ENCODE measurements at regions not wholly inside any gene's neighbourhood (a gene's known extent, or its start where the extent isn't known, plus 50 kb on each side); places are given as distances from the start of the nearest gene placed in this dataset.

DNA sequence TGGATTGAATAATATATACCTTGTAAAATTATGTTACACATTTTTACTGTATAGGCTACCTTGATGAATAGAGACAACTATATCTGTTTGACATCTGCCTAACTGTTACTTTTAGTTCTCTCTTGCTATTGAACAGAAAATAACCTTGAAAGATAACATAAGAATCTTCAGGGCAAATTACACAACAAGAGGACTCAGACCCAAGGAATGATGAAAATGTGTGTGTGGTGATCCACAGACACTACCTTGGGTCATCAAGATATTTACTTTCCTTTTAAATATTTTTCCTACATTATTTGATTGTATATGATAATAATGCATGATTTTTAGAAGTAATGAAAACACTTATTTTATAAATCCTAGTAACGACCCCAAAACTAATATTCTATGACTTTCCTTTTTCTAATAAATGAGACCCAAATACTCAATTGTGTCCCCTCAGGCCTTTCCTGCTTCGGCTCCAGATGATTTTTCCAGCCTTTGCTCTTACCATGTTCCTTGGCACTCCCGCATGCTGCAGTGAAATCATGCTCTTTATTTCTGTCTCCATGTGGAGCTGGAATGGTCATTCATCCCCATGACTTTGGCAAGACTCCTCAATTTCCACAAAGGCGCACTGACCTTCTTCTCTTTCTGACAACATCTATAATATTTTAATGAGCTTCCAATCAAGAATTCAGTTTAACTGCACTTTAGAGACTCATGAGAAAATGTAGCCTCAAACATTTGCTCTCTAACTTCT is 187.6 kb downstream of the EPM2A start:
- TF ChIP-seq EZH2 (optimal IDR thresholded peaks at IDR 0.05; ENCODE audit: low read depth, low read length) (no peak), EZH2phosphoT487 (IDR thresholded peaks at IDR 0.05; ENCODE audit: low read length) (no peak)
- TF ChIP-seq, protein P1, sequence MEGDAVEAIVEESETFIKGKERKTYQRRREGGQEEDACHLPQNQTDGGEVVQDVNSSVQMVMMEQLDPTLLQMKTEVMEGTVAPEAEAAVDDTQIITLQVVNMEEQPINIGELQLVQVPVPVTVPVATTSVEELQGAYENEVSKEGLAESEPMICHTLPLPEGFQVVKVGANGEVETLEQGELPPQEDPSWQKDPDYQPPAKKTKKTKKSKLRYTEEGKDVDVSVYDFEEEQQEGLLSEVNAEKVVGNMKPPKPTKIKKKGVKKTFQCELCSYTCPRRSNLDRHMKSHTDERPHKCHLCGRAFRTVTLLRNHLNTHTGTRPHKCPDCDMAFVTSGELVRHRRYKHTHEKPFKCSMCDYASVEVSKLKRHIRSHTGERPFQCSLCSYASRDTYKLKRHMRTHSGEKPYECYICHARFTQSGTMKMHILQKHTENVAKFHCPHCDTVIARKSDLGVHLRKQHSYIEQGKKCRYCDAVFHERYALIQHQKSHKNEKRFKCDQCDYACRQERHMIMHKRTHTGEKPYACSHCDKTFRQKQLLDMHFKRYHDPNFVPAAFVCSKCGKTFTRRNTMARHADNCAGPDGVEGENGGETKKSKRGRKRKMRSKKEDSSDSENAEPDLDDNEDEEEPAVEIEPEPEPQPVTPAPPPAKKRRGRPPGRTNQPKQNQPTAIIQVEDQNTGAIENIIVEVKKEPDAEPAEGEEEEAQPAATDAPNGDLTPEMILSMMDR (IDR thresholded peaks at IDR 0.05; ENCODE audit: low read length), result no peak
- H3F3A ChIP-seq (ENCODE audit: insufficient read depth, low read length), result no peaks in the 10 kb centered on the region
- DNase-seq, result no peak
- H3K79me2 ChIP-seq (ENCODE audit: low read length), result no peaks in the 10 kb centered on the region
- no peaks in the 10 kb centered on the region for H3K27me3 ChIP-seq (replicated peaks; ENCODE audit: insufficient read depth, low read length)
- H3K9me2 ChIP-seq (replicated peaks; ENCODE audit: insufficient read depth, low read length), result no peaks in the 10 kb centered on the region
- no peak overlapping the region for H2AFZ ChIP-seq (ENCODE audit: low read length)
- no peak overlapping the region for H3K4me3 ChIP-seq (ENCODE audit: low read length)
- H3K27ac ChIP-seq (ENCODE audit: low read length), result no peak overlapping the region
- no peaks in the 10 kb centered on the region for H3K4me1 ChIP-seq (ENCODE audit: low read length)
- H3K9ac ChIP-seq (ENCODE audit: low read length), result no peak overlapping the region
- no peaks in the 10 kb centered on the region for H4K20me1 ChIP-seq (ENCODE audit: insufficient read depth, low read length)
- H3K4me2 ChIP-seq (ENCODE audit: low read depth, low read length), result no peak overlapping the region
- no peaks in the 10 kb centered on the region for H3K9me3 ChIP-seq (replicated peaks; ENCODE audit: insufficient read depth, low read length)
- H3K36me3 ChIP-seq (replicated peaks; ENCODE audit: insufficient read depth, low read length), result no peaks in the 10 kb centered on the region

DNA sequence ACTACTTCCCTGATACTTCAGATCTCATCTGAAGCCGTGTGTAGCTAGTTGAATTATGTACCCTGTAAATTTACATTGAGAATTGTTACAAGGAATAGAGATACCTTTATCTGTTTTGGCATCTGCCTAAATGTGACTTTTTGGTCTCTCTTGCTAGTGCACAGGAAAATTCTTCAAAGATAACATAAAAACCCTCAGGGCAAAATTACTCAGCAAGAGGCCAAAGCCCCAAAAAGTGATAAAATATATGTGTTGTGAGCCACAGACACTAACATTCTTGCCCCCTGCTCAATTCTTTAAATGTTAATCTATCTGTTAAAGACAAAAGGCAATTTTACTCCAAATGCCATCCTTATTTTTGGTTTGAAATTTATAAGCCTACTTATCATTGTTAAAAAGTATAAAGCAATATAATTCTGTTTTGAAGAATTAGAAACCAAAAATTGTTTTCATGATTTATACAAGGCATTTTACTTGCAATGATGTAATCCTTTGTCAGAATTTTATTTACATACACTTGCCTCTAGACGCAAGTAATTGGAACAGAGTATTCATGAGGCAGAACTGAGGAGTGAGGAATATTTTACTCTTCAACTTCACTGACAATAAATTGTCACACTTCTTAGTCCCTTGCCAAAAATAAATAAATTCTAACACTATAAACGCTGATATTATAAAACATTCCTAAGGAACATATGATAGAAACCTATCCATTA is 186.2 kb downstream of the EPM2A start:
- Histone ChIP-seq H3K9ac (ENCODE audit: low read length) (no peak overlapping the region), H3K4me2 (ENCODE audit: low read depth, low read length) (no peak overlapping the region), H2AFZ (ENCODE audit: low read length) (no peak overlapping the region), H3F3A (ENCODE audit: insufficient read depth, low read length) (no peaks in the 10 kb centered on the region), H3K4me3 (ENCODE audit: low read length) (no peak overlapping the region), H3K4me1 (ENCODE audit: low read length) (no peaks in the 10 kb centered on the region), H3K27me3 (replicated peaks; ENCODE audit: insufficient read depth, low read length) (no peaks in the 10 kb centered on the region), H3K36me3 (replicated peaks; ENCODE audit: insufficient read depth, low read length) (no peaks in the 10 kb centered on the region), H3K79me2 (ENCODE audit: low read length) (no peaks in the 10 kb centered on the region), H3K27ac (ENCODE audit: low read length) (no peak overlapping the region), H3K9me2 (replicated peaks; ENCODE audit: insufficient read depth, low read length) (no peaks in the 10 kb centered on the region), H3K9me3 (replicated peaks; ENCODE audit: insufficient read depth, low read length) (no peaks in the 10 kb centered on the region), H4K20me1 (ENCODE audit: insufficient read depth, low read length) (no peaks in the 10 kb centered on the region)
- TF ChIP-seq EZH2 (optimal IDR thresholded peaks at IDR 0.05; ENCODE audit: low read depth, low read length) (no peak), EZH2phosphoT487 (IDR thresholded peaks at IDR 0.05; ENCODE audit: low read length) (no peak)
- TF ChIP-seq, protein P1 (IDR thresholded peaks at IDR 0.05; ENCODE audit: low read length), result no peak
- DNase-seq, result no peak

DNA sequence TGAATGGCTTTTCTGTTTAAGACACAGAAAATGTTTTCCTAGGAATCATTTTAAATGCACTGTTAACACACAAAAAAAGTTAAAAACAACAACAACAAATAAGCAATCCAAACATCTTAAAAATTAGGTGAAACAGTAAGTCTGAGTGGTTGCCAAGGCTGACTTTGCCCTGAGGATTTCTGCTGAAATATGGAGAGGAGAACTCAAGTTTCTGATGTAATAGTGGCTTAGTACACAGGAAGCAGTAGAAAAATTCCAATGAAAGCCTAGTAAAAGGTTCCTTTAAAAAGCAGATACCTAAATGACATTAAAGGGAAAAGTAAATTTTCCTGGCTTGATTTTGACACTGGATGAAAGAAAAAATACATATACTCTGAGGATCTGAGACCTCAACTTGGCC is 184.2 kb downstream of the EPM2A start:
- TF ChIP-seq EZH2 (optimal IDR thresholded peaks at IDR 0.05; ENCODE audit: low read depth, low read length), result no peak
- no peak for TF ChIP-seq EZH2phosphoT487 (IDR thresholded peaks at IDR 0.05; ENCODE audit: low read length)
- TF ChIP-seq, protein P1 (IDR thresholded peaks at IDR 0.05; ENCODE audit: low read length), result no peak
- H3K9ac ChIP-seq (ENCODE audit: low read length), result no peak overlapping the region
- no peak overlapping the region for H3K4me3 ChIP-seq (ENCODE audit: low read length)
- H3F3A ChIP-seq (ENCODE audit: insufficient read depth, low read length), result no peaks in the 10 kb centered on the region
- H3K27me3 ChIP-seq (replicated peaks; ENCODE audit: insufficient read depth, low read length), result no peaks in the 10 kb centered on the region
- H3K9me3 ChIP-seq (replicated peaks; ENCODE audit: insufficient read depth, low read length), result no peaks in the 10 kb centered on the region
- no peak overlapping the region for H2AFZ ChIP-seq (ENCODE audit: low read length)
- H3K4me1 ChIP-seq (ENCODE audit: low read length), result no peaks in the 10 kb centered on the region
- H3K79me2 ChIP-seq (ENCODE audit: low read length), result no peaks in the 10 kb centered on the region
- DNase-seq, result no peak
- H3K9me2 ChIP-seq (replicated peaks; ENCODE audit: insufficient read depth, low read length), result no peaks in the 10 kb centered on the region
- no peak overlapping the region for H3K4me2 ChIP-seq (ENCODE audit: low read depth, low read length)
- no peaks in the 10 kb centered on the region for H3K36me3 ChIP-seq (replicated peaks; ENCODE audit: insufficient read depth, low read length)
- H3K27ac ChIP-seq (ENCODE audit: low read length), result no peak overlapping the region
- H4K20me1 ChIP-seq (ENCODE audit: insufficient read depth, low read length), result no peaks in the 10 kb centered on the region
